ENCODE measurements at regions not wholly inside any gene's neighbourhood (a gene's known extent, or its start where the extent isn't known, plus 50 kb on each side); places are given as distances from the start of the nearest gene placed in this dataset.

- no peak for TF ChIP-seq CTCF (IDR thresholded peaks at IDR 0.05 in 4 of 5, conservative IDR thresholded peaks at IDR 0.05 in 1 of 5)
- TF ChIP-seq POLR2A (IDR thresholded peaks at IDR 0.05): no peak
Measured at GRCh38 chr1:82258887-82259286, 458.2 kb downstream of the ADGRL2 start.

All from gastrocnemius medialis (tissue), 4 donors.